SK-N-SH (cell line): ENCODE measurements at regions not wholly inside any gene's neighbourhood (a gene's known extent, or its start where the extent isn't known, plus 50 kb on each side); places are given as distances from the start of the nearest gene placed in this dataset.

Experiments used
- CTCF ChIA-PET: fragments of 300-600, 350-600 bp; formaldehyde crosslinking; extraction: SDS; loops from one replicate; lab custom pipeline; 2021; lab: Yijun Ruan, JAX
- POLR2A ChIA-PET: fragments of 350-600 bp; sonication (Branson Sonifier 250); formaldehyde crosslinking; extraction: SDS; loops from one replicate; lab custom pipeline; 2020; ENCODE audit warnings: antibody characterized with exemption, inconsistent platforms; lab: Yijun Ruan, JAX
- DNase-seq: peaks from one replicate; pipeline ENCODE4 v3.0.0; 2012
- H2AFZ ChIP-seq: fragments of 200-600 bp; sonication (generic); 2 replicates; pipeline ENCODE4 v1.8.1; 2016; ENCODE audit warnings: antibody characterized with exemption, mild to moderate bottlenecking, low read depth
- H3F3A ChIP-seq: fragments of 200-600 bp; sonication (generic); replicated peaks from 2 replicates; pipeline ENCODE3; 2016; ENCODE audit warnings: antibody characterized with exemption, mild to moderate bottlenecking; ENCODE audit not compliant: insufficient read depth
- H3K27ac ChIP-seq, 2 experiments: fragments of 200-500 bp in 1 of 2; fragments of 200-600 bp in 1 of 2; sonication (Bioruptor generic) in 1 of 2; sonication (generic), shearing (Covaris generic) in 1 of 2; 2 replicates each; pipeline versions ENCODE4 v1.5.1 to v1.6.1; 2014 to 2016; ENCODE audit warnings: low read depth in 2 of 2, inconsistent platforms in 1 of 2, low read length in 1 of 2, mild to moderate bottlenecking in 1 of 2, mixed read lengths in 1 of 2
- H3K27me3 ChIP-seq: fragments of 200-600 bp; sonication (generic), shearing (Covaris generic); 2 replicates; pipeline ENCODE4 v1.6.1; 2016; ENCODE audit warnings: mixed run types; ENCODE audit not compliant: insufficient read depth
- H3K36me3 ChIP-seq, 2 experiments: fragments of 200-500 bp in 1 of 2; fragments of 200-600 bp in 1 of 2; sonication (Bioruptor generic) in 1 of 2; sonication (generic) in 1 of 2; replicated peaks in 1 of 2; 2 replicates each; pipeline versions ENCODE3 to v1.5.1; 2014 to 2016; ENCODE audit warnings: low read length in 1 of 2, mild to moderate bottlenecking in 1 of 2; ENCODE audit not compliant: insufficient read depth in 2 of 2, control insufficient read depth in 1 of 2
- H3K4me1 ChIP-seq, 2 experiments: fragments of 200-500 bp in 1 of 2; fragments of 200-600 bp in 1 of 2; sonication (Bioruptor generic) in 1 of 2; sonication (generic), shearing (Covaris generic) in 1 of 2; 2 replicates each; pipeline versions ENCODE4 v1.5.1 to v1.6.1; 2014 to 2016; ENCODE audit warnings: low read depth in 1 of 2, low read length in 1 of 2, mixed run types in 1 of 2; ENCODE audit not compliant: insufficient read depth in 2 of 2, control insufficient read depth in 1 of 2
- H3K4me2 ChIP-seq: fragments of 200-600 bp; sonication (generic), shearing (Covaris generic); 2 replicates; pipeline ENCODE4 v1.6.1; 2017; ENCODE audit warnings: mixed run types
- H3K4me3 ChIP-seq, 2 experiments: fragments of 200-500 bp in 1 of 2; fragments of 200-600 bp in 1 of 2; sonication (Bioruptor generic) in 1 of 2; sonication (generic), shearing (Covaris generic) in 1 of 2; 2 replicates each; pipeline versions ENCODE4 v1.5.1 to v1.8.1; 2014 to 2016; ENCODE audit warnings: low read depth in 2 of 2, inconsistent platforms in 1 of 2, low read length in 1 of 2, mild to moderate bottlenecking in 1 of 2, mixed read lengths in 1 of 2, moderate library complexity in 1 of 2
- H3K79me2 ChIP-seq: fragments of 200-600 bp; sonication (generic); 2 replicates; pipeline ENCODE4 v1.8.1; 2017; ENCODE audit warnings: mild to moderate bottlenecking; ENCODE audit not compliant: insufficient read depth
- H3K9ac ChIP-seq: fragments of 200-600 bp; sonication (generic); 2 replicates; pipeline ENCODE4 v1.6.1; 2017; ENCODE audit warnings: mixed run types
- H3K9me2 ChIP-seq: fragments of 200-600 bp; sonication (generic); 2 replicates; pipeline ENCODE4 v1.6.1; 2017; ENCODE audit warnings: mixed run types
- H3K9me3 ChIP-seq: fragments of 200-600 bp; sonication (generic); 2 replicates; pipeline ENCODE4 v1.6.1; 2017; ENCODE audit warnings: mixed run types, mild to moderate bottlenecking, moderate library complexity
- H4K20me1 ChIP-seq: fragments of 200-600 bp; sonication (generic); 2 replicates; pipeline ENCODE4 v1.6.1; 2017; ENCODE audit warnings: mild to moderate bottlenecking, mixed run types; ENCODE audit not compliant: insufficient read depth
- EP300 ChIP-seq, 2 experiments: IDR thresholded peaks; 2 replicates each; pipeline versions ENCODE4 v1.4.0 to v1.6.1; 2012; ENCODE audit warnings: borderline replicate concordance in 1 of 2, low read depth in 1 of 2, low read length in 1 of 2
- EZH2phosphoT487 ChIP-seq: fragments of 200-600 bp; sonication (generic); IDR thresholded peaks from 2 replicates; pipeline ENCODE4 v1.6.1; 2017; ENCODE audit warnings: low read depth, mixed run types, mild to moderate bottlenecking, antibody characterized with exemption, moderate library complexity, borderline replicate concordance
- FOXM1 ChIP-seq: IDR thresholded peaks from 2 replicates; pipeline ENCODE4 v1.4.0; 2012; ENCODE audit warnings: low read depth, mild to moderate bottlenecking
- GABPA ChIP-seq: IDR thresholded peaks from 2 replicates; pipeline ENCODE4 v1.4.0; 2012; ENCODE audit warnings: low read depth, mild to moderate bottlenecking
- MXI1 ChIP-seq: IDR thresholded peaks from 2 replicates; pipeline ENCODE4 v1.6.1; 2012; ENCODE audit warnings: mild to moderate bottlenecking, low read depth, low read length, improper control_type of control experiment
- POLR2AphosphoS5 ChIP-seq: IDR thresholded peaks from 2 replicates; pipeline ENCODE4 v1.6.1; 2012; ENCODE audit warnings: low read depth, low read length
- RAD21 ChIP-seq: IDR thresholded peaks from 2 replicates; pipeline ENCODE4 v1.6.1; 2012; ENCODE audit warnings: mild to moderate bottlenecking, low read length
- RCOR1 ChIP-seq: fragments of 150-350 bp; IDR thresholded peaks from 2 replicates; pipeline ENCODE4 v1.6.1; 2017; ENCODE audit warnings: antibody characterized with exemption, low read length
- RFX5 ChIP-seq: IDR thresholded peaks from 2 replicates; pipeline ENCODE4 v1.6.1; 2012; ENCODE audit warnings: mild to moderate bottlenecking, improper control_type of control experiment, low read length
- RXRA ChIP-seq: IDR thresholded peaks from 2 replicates; pipeline ENCODE4 v1.4.0; 2012; ENCODE audit warnings: low read depth, mild to moderate bottlenecking, borderline replicate concordance
- SIN3A ChIP-seq: IDR thresholded peaks from 2 replicates; pipeline ENCODE4 v1.6.1; 2012; ENCODE audit warnings: low read depth, mild to moderate bottlenecking, low read length, moderate library complexity, borderline replicate concordance
- SMC3 ChIP-seq: IDR thresholded peaks from 2 replicates; pipeline ENCODE4 v1.6.1; 2012; ENCODE audit warnings: low read depth, low read length, improper control_type of control experiment
- TCF12 ChIP-seq: IDR thresholded peaks from 2 replicates; pipeline ENCODE4 v1.4.0; 2012
- YY1 ChIP-seq: IDR thresholded peaks from 2 replicates; pipeline ENCODE4 v1.4.0; 2012; ENCODE audit warnings: low read depth, mild to moderate bottlenecking
- WGBS: methylation state at CpG from one replicate; pipeline ENCODE4 v1.1.6; 2017; ENCODE audit warnings: low lambda C conversion rate; 5-methylcytosine and 5-hydroxymethylcytosine counted together
- TF ChIP-seq, protein P1 (sequence below): fragments of 200-600 bp; sonication (generic); IDR thresholded peaks from 2 replicates; pipeline ENCODE4 v1.6.1; 2017; ENCODE audit warnings: antibody characterized with exemption, mild to moderate bottlenecking, moderate library complexity
- TF ChIP-seq, protein P2 (sequence below): IDR thresholded peaks from 2 replicates; pipeline ENCODE4 v1.4.0; 2012; ENCODE audit warnings: low read depth
- TF ChIP-seq, protein P3 (sequence below): IDR thresholded peaks from 2 replicates; pipeline ENCODE4 v1.4.0; 2012; ENCODE audit warnings: low read depth, borderline replicate concordance
- TF ChIP-seq, protein P4 (sequence below): IDR thresholded peaks from 2 replicates; pipeline ENCODE4 v1.4.0; 2012; ENCODE audit warnings: low read depth, borderline replicate concordance
- TF ChIP-seq, protein P5 (sequence below): IDR thresholded peaks from 2 replicates; pipeline ENCODE4; 2012

DNA sequence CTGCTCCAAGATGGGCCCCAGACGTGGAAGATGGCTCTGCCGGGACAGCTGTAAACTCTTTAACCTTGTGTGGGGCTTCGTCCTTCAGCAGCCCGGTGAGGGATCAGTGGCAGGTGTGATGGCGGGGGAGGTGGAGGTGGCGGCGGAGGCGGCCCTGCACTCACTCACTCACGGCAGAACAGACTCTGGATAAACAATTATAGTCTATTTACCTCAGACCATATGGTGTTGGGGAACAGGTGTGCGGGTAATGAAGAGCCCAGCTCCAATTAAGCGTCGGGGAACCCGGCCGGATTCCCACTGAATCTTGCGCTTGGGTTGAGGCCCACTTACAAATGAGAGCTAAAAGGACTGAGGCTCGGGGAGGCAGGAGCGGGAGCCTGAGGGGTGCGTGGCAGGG, 104.3 kb upstream of the SDK2 start:
- H3K79me2 ChIP-seq: no peaks in the 10 kb centered on the region
- H3K9me2 ChIP-seq: no peaks in the 10 kb centered on the region
- H3K27ac ChIP-seq: no peak overlapping the region
- peaks cover 6% of the 10 kb centered on the region; the same call in 1 of the 2 replicates for H3K9me3 ChIP-seq
- no peak overlapping the region for H3K4me2 ChIP-seq
- H3K4me3 ChIP-seq: no peak overlapping the region
- CTCF ChIA-PET: interaction anchor here (0.7 to 1.8 kb wide), 8 partner anchors 10 to 451 kb away, joined by 3 to 6 read pairs (median 3); no protein-coding TSS in a partner anchor
- 72% methylated on average over 18 of the region's 18 CpGs for WGBS
- H3K9ac ChIP-seq: no peak overlapping the region
- DNase-seq: no peak
- H3K27me3 ChIP-seq: no peaks in the 10 kb centered on the region
- H3K4me1 ChIP-seq: peaks cover 0 to 10% of the 10 kb centered on the region in 2 experiments; a peak in 1 of 4 replicates
- POLR2A ChIA-PET: no interaction called here
- no peak for TF ChIP-seq RAD21
- TF ChIP-seq YY1: no peak
- TF ChIP-seq SIN3A: no peak
- TF ChIP-seq, protein P1, sequence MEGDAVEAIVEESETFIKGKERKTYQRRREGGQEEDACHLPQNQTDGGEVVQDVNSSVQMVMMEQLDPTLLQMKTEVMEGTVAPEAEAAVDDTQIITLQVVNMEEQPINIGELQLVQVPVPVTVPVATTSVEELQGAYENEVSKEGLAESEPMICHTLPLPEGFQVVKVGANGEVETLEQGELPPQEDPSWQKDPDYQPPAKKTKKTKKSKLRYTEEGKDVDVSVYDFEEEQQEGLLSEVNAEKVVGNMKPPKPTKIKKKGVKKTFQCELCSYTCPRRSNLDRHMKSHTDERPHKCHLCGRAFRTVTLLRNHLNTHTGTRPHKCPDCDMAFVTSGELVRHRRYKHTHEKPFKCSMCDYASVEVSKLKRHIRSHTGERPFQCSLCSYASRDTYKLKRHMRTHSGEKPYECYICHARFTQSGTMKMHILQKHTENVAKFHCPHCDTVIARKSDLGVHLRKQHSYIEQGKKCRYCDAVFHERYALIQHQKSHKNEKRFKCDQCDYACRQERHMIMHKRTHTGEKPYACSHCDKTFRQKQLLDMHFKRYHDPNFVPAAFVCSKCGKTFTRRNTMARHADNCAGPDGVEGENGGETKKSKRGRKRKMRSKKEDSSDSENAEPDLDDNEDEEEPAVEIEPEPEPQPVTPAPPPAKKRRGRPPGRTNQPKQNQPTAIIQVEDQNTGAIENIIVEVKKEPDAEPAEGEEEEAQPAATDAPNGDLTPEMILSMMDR: no peak
- TF ChIP-seq, protein P2, sequence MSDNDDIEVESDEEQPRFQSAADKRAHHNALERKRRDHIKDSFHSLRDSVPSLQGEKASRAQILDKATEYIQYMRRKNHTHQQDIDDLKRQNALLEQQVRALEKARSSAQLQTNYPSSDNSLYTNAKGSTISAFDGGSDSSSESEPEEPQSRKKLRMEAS: no peak
- no peak for TF ChIP-seq RXRA
- no peak for TF ChIP-seq FOXM1
- TF ChIP-seq EP300 (IDR thresholded peaks at IDR 0.05; ENCODE audit: borderline replicate concordance in 1 of 2, low read depth in 1 of 2, low read length in 1 of 2): no peak
- TF ChIP-seq, protein P3, sequence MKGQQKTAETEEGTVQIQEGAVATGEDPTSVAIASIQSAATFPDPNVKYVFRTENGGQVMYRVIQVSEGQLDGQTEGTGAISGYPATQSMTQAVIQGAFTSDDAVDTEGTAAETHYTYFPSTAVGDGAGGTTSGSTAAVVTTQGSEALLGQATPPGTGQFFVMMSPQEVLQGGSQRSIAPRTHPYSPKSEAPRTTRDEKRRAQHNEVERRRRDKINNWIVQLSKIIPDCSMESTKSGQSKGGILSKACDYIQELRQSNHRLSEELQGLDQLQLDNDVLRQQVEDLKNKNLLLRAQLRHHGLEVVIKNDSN: no peak
- no peak for TF ChIP-seq EZH2phosphoT487
- TF ChIP-seq MXI1: no peak
- TF ChIP-seq, protein P4, sequence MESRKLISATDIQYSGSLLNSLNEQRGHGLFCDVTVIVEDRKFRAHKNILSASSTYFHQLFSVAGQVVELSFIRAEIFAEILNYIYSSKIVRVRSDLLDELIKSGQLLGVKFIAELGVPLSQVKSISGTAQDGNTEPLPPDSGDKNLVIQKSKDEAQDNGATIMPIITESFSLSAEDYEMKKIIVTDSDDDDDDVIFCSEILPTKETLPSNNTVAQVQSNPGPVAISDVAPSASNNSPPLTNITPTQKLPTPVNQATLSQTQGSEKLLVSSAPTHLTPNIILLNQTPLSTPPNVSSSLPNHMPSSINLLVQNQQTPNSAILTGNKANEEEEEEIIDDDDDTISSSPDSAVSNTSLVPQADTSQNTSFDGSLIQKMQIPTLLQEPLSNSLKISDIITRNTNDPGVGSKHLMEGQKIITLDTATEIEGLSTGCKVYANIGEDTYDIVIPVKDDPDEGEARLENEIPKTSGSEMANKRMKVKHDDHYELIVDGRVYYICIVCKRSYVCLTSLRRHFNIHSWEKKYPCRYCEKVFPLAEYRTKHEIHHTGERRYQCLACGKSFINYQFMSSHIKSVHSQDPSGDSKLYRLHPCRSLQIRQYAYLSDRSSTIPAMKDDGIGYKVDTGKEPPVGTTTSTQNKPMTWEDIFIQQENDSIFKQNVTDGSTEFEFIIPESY: no peak
- TF ChIP-seq RFX5: no peak
- TF ChIP-seq POLR2AphosphoS5: no peak
- TF ChIP-seq SMC3: no peak
- no peak for TF ChIP-seq TCF12
- TF ChIP-seq, protein P5, sequence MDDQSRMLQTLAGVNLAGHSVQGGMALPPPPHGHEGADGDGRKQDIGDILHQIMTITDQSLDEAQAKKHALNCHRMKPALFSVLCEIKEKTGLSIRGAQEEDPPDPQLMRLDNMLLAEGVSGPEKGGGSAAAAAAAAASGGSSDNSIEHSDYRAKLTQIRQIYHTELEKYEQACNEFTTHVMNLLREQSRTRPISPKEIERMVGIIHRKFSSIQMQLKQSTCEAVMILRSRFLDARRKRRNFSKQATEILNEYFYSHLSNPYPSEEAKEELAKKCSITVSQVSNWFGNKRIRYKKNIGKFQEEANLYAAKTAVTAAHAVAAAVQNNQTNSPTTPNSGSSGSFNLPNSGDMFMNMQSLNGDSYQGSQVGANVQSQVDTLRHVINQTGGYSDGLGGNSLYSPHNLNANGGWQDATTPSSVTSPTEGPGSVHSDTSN: no peak
- no peak for TF ChIP-seq GABPA
- no peak for TF ChIP-seq RCOR1
- TF ChIP-seq, all 33 proteins: peak for 0
- no peak overlapping the region for H2AFZ ChIP-seq
- H3F3A ChIP-seq: no peaks in the 10 kb centered on the region
- no peaks in the 10 kb centered on the region for H4K20me1 ChIP-seq
- no peaks in the 10 kb centered on the region for H3K36me3 ChIP-seq
